ENCODE measurements at regions not wholly inside any gene's neighbourhood (a gene's known extent, or its start where the extent isn't known, plus 50 kb on each side); places are given as distances from the start of the nearest gene placed in this dataset.

DNA sequence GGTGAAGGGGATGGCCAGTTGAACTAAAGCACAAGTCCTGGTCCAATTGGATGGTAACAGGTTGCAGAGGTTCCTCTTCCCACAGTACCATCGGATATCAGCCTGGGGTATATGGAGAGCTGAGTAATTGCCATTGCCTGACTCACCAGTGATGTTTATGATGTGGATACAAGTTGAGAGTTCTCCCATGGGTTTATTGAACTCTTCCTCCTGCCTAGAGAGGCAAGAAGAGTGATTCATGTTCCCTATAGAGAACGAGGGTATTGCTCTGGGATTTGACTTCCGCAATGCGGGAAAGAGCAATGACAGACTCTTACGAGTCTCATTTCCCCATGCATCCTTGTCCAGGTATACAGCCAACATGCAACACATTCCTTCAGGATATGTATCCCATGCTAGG lies 111.3 kb upstream of the PCDH9 start:
- Mint-ChIP-seq H3K4me3 (ENCODE audit: unreplicated experiment) (no peak overlapping the region), H3K27me3 (ENCODE audit: low read depth) (no peaks in the 10 kb centered on the region), H3K4me1 (ENCODE audit: low read depth) (no peaks in the 10 kb centered on the region), H3K27ac (ENCODE audit: unreplicated experiment) (no peak overlapping the region), H3K9me3 (ENCODE audit: low read depth) (peaks cover 3% of the 10 kb centered on the region), H3K36me3 (ENCODE audit: low read depth) (no peaks in the 10 kb centered on the region)
- DNase-seq (ENCODE audit: low spot score): no peak
- TF ChIP-seq, protein P1, sequence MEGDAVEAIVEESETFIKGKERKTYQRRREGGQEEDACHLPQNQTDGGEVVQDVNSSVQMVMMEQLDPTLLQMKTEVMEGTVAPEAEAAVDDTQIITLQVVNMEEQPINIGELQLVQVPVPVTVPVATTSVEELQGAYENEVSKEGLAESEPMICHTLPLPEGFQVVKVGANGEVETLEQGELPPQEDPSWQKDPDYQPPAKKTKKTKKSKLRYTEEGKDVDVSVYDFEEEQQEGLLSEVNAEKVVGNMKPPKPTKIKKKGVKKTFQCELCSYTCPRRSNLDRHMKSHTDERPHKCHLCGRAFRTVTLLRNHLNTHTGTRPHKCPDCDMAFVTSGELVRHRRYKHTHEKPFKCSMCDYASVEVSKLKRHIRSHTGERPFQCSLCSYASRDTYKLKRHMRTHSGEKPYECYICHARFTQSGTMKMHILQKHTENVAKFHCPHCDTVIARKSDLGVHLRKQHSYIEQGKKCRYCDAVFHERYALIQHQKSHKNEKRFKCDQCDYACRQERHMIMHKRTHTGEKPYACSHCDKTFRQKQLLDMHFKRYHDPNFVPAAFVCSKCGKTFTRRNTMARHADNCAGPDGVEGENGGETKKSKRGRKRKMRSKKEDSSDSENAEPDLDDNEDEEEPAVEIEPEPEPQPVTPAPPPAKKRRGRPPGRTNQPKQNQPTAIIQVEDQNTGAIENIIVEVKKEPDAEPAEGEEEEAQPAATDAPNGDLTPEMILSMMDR (IDR thresholded peaks at IDR 0.05): no peak

DNA sequence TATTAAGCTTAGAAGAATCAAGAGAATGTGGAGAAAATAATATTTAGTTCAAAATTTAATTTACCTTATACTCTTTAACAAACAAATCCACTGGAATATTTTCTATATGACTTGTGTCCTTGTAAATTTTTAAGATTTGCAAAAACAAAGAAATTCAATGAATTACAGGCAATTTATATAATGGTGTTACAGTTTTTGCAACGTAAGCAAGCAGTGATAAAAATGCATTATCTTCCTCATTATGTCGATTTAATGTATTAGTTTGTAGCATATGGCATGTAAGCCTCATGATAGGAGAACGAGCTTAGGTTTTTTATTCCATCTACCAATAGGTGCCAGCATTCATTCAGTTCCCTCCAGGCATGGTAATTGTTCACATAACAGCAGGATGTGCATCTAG lies 100.0 kb upstream of the PCDH9 start:
- no peak overlapping the region for H3K27ac Mint-ChIP-seq (ENCODE audit: unreplicated experiment)
- no peaks in the 10 kb centered on the region for H3K27me3 Mint-ChIP-seq (ENCODE audit: low read depth)
- H3K36me3 Mint-ChIP-seq (ENCODE audit: low read depth): no peaks in the 10 kb centered on the region
- no peaks in the 10 kb centered on the region for H3K9me3 Mint-ChIP-seq (ENCODE audit: low read depth)
- no peak for DNase-seq (ENCODE audit: low spot score)
- H3K4me1 Mint-ChIP-seq (ENCODE audit: low read depth): peaks cover 3% of the 10 kb centered on the region
- H3K4me3 Mint-ChIP-seq (ENCODE audit: unreplicated experiment): no peak overlapping the region
- TF ChIP-seq, protein P1 (IDR thresholded peaks at IDR 0.05): no peak

DNA sequence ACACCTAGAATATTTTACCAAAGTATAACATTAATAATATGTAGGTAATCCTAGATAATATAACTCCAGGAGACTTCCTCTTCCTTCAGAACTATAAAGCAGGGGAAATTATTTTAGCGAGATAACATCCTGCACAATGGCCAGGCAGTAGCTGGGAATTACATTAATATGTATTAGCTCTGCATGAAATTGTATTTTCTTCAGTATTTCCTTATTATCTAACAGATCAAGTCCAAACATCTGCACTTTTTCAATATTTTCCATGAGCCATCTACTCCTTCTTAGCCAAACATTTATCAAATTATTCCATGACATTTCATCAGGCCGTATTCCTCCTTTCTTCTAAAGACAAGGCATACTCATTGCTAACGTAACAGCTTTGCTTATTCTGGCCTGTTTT lies 98.8 kb upstream of the PCDH9 start:
- Mint-ChIP-seq H3K27me3 (ENCODE audit: low read depth) (no peaks in the 10 kb centered on the region), H3K27ac (ENCODE audit: unreplicated experiment) (no peak overlapping the region), H3K36me3 (ENCODE audit: low read depth) (no peaks in the 10 kb centered on the region), H3K9me3 (ENCODE audit: low read depth) (no peaks in the 10 kb centered on the region), H3K4me3 (ENCODE audit: unreplicated experiment) (no peak overlapping the region), H3K4me1 (ENCODE audit: low read depth) (peaks cover 3% of the 10 kb centered on the region)
- no peak for DNase-seq (ENCODE audit: low spot score)
- TF ChIP-seq, protein P1 (IDR thresholded peaks at IDR 0.05): no peak

DNA sequence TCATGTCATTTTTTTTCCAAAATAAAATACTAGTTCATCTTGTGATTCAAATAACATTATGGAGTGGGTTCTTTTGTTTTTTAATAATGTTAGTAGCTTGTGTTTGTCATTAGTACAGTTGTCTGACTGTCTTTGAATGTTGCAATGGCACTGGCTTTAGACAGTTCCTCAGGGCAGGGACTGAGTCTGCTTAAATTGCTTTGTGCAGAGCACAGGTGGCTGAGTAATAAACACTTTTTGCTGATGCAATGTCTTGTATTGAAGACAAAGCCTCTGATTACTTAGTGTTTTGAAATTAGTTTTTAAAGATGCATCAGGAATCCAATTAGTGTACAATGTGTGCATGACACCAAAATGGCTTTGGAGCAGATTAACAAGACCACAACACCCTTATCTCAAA lies 88.7 kb upstream of the PCDH9 start:
- Mint-ChIP-seq H3K4me1 (ENCODE audit: low read depth) (no peaks in the 10 kb centered on the region), H3K4me3 (ENCODE audit: unreplicated experiment) (no peak overlapping the region), H3K27me3 (ENCODE audit: low read depth) (no peaks in the 10 kb centered on the region), H3K9me3 (ENCODE audit: low read depth) (no peaks in the 10 kb centered on the region), H3K36me3 (ENCODE audit: low read depth) (no peaks in the 10 kb centered on the region), H3K27ac (ENCODE audit: unreplicated experiment) (no peak overlapping the region)
- no peak for DNase-seq (ENCODE audit: low spot score)
- TF ChIP-seq, protein P1 (IDR thresholded peaks at IDR 0.05): no peak

DNA sequence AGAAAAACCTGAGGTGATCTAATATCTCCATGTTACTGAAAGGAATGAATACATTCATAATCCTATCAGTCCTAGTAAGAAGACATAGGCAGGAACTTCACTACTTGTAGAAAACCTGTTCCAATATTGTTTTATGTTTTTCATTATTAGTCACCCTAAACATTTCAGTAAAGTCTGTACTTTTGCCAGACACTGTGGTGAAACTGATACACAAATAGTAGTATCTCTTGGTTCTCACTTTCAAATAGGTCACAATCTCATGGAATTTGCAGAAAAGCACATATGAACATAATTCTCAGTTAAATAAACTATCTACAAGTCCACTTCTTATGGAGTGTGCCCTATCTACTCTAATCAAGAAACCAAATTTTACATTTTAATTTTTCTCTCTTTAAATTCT lies 88.3 kb upstream of the PCDH9 start:
- H3K4me1 Mint-ChIP-seq (ENCODE audit: low read depth): no peaks in the 10 kb centered on the region

More for the DNA sequence above, 88.3 kb upstream of the PCDH9 start:
- Mint-ChIP-seq H3K27ac (ENCODE audit: unreplicated experiment) (no peak overlapping the region), H3K4me3 (ENCODE audit: unreplicated experiment) (no peak overlapping the region), H3K9me3 (ENCODE audit: low read depth) (no peaks in the 10 kb centered on the region), H3K36me3 (ENCODE audit: low read depth) (no peaks in the 10 kb centered on the region), H3K27me3 (ENCODE audit: low read depth) (no peaks in the 10 kb centered on the region)
- no peak for DNase-seq (ENCODE audit: low spot score)
- TF ChIP-seq, protein P1 (IDR thresholded peaks at IDR 0.05): no peak
